Frontal cortex (tissue), 3 donors: ENCODE measurements at regions not wholly inside any gene's neighbourhood (a gene's known extent, or its start where the extent isn't known, plus 50 kb on each side); places are given as distances from the start of the nearest gene placed in this dataset.
"Not testable (repeated sequence)": the region's sequence is repeated elsewhere in the genome, so short reads cannot be mapped to it uniquely, and the experiment has no call there.

Source experiments
- DNase-seq, 2 donors: peaks; one replicate each; pipeline ENCODE4 v3.0.0; 2012; ENCODE audit warnings: low spot score in 2 of 2
- FAIRE-seq: peaks from 2 replicates; lab custom pipeline; 2012; peaks lifted over from hg19 to GRCh38; lab: Jason Lieb, UNC
- donor health status: control.
- donor health status: control.
- donor health status: control.

GRCh38 chr3:72663429-72663828 is 184.8 kb downstream of the SHQ1 start:
- peak; percentile 39 for FAIRE-seq
- peak; percentile 26 to 48 for DNase-seq

GRCh38 chr3:72661115-72661457 is 187.2 kb downstream of the SHQ1 start:
- DNase-seq (peak in 1 of 2 donors; percentile 38), FAIRE-seq (no peak)

- FAIRE-seq (no peak), DNase-seq (no peak)
Measured at GRCh38 chr3:72660270-72661114, 187.8 kb downstream of the SHQ1 start.

GRCh38 chr3:72659596-72659995 is 188.6 kb downstream of the SHQ1 start:
- FAIRE-seq (no peak), DNase-seq (no peak)

GRCh38 chr3:72659188-72659587 is 189.1 kb downstream of the SHQ1 start:
- no peak for DNase-seq
- no peak for FAIRE-seq

GRCh38 chr3:72658466-72659100 is 189.7 kb downstream of the SHQ1 start:
- FAIRE-seq: no peak
- no peak for DNase-seq

GRCh38 chr3:72657666-72658065 is 190.6 kb downstream of the SHQ1 start:
- no peak for DNase-seq
- FAIRE-seq: no peak

GRCh38 chr3:72655723-72656122 is 192.5 kb downstream of the SHQ1 start:
- FAIRE-seq (no peak), DNase-seq (no peak)

GRCh38 chr3:72655131-72655551 is 193.1 kb downstream of the SHQ1 start:
- FAIRE-seq: no peak
- peak in 1 of 2 donors; percentile 67 for DNase-seq

- FAIRE-seq (no peak), DNase-seq (no peak)
Measured at GRCh38 chr3:72652395-72652794, 195.8 kb downstream of the SHQ1 start.

- DNase-seq (no peak), FAIRE-seq (no peak)
Measured at GRCh38 chr3:72651498-72651897, 196.7 kb downstream of the SHQ1 start.

- FAIRE-seq: no peak
- DNase-seq: no peak
Measured at GRCh38 chr3:72646263-72646662, 202.0 kb downstream of the SHQ1 start.

- not testable (repeated sequence) for DNase-seq, FAIRE-seq
Measured at GRCh38 chr3:72643635-72644034, 204.6 kb downstream of the SHQ1 start.

GRCh38 chr3:72641684-72642083 is 206.6 kb downstream of the SHQ1 start:
- no peak for DNase-seq
- no peak for FAIRE-seq

- DNase-seq: no peak
- FAIRE-seq: no peak
Measured at GRCh38 chr3:72641072-72641471, 207.2 kb downstream of the SHQ1 start.

GRCh38 chr3:72636969-72637597 is 211.2 kb downstream of the SHQ1 start:
- FAIRE-seq (no peak), DNase-seq (no peak)

- FAIRE-seq: no peak
- no peak for DNase-seq
Measured at GRCh38 chr3:72635551-72635950, 212.7 kb downstream of the SHQ1 start.

- FAIRE-seq: no peak
Measured at GRCh38 chr3:72634128-72634527, 214.1 kb downstream of the SHQ1 start.

GRCh38 chr3:72633534-72633933 is 214.7 kb downstream of the SHQ1 start:
- no peak for FAIRE-seq
- DNase-seq: no peak

More at GRCh38 chr3:72634128-72634527, 214.1 kb downstream of the SHQ1 start:
- no peak for DNase-seq

- DNase-seq (no peak), FAIRE-seq (no peak)
Measured at GRCh38 chr3:72633121-72633520, 215.1 kb downstream of the SHQ1 start.

- FAIRE-seq: no peak
- DNase-seq: no peak
Measured at GRCh38 chr3:72632129-72632528, 216.1 kb downstream of the SHQ1 start.
